ENCODE measurements at regions not wholly inside any gene's neighbourhood (a gene's known extent, or its start where the extent isn't known, plus 50 kb on each side); places are given as distances from the start of the nearest gene placed in this dataset.

GRCh38 chr1:193707271-193708021 lies 521.0 kb upstream of the B3GALT2 start:
- FAIRE-seq, result no peak
- no peak for DNase-seq (ENCODE audit: low spot score)

- DNase-seq (ENCODE audit: low spot score) (no peak), FAIRE-seq (no peak)
Observed at GRCh38 chr1:193706766-193707165, 520.4 kb upstream of the B3GALT2 start.

GRCh38 chr1:193705554-193705981 lies 519.2 kb upstream of the B3GALT2 start:
- DNase-seq (ENCODE audit: low spot score) (no peak), FAIRE-seq (no peak)

DNA sequence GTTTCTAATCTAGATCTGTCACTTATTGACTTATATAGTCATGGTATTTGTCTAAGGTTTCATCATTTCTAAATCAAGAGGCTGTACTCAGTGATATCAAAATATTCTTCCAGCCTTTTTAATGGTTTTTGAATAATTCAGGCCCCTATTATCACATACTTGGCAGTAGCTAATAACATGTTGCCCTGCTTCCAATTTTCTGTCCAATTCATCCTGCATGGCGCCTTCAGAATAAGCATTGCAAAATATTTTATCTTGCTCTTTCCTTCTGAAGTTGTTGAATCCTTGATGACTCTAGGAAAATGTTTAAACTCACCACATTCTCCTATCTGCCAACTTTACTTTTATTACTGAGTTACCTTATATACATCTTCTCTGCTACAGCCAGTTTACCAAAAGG lies 517.2 kb upstream of the B3GALT2 start:
- DNase-seq (ENCODE audit: low spot score) (no peak), FAIRE-seq (no peak)

GRCh38 chr1:193703121-193703520 lies 516.7 kb upstream of the B3GALT2 start:
- FAIRE-seq (no peak), DNase-seq (ENCODE audit: low spot score) (no peak)

DNA sequence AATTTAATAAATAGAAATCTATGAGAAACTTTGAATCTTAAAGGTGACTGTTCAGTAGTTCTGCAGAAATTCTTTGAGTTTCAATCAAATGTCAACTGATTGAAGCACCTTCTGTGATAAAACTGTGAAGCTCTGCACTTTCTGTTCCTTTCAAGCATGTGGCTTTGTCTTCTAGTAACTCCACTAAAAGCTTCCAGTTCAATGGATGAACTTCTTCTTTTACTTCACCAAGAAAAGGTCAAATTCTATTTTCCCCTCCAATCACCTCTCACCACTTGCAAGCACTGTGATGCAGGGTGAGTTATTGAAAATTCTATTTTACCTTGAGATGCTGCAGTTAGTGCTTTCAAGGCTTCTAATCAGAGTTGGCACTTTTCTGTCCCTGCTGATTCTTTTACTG lies 515.3 kb upstream of the B3GALT2 start:
- no peak for FAIRE-seq
- no peak for DNase-seq (ENCODE audit: low spot score)

GRCh38 chr1:193700710-193701355 lies 514.4 kb upstream of the B3GALT2 start:
- DNase-seq (ENCODE audit: low spot score) (peak; percentile 13), FAIRE-seq (no peak)

DNA sequence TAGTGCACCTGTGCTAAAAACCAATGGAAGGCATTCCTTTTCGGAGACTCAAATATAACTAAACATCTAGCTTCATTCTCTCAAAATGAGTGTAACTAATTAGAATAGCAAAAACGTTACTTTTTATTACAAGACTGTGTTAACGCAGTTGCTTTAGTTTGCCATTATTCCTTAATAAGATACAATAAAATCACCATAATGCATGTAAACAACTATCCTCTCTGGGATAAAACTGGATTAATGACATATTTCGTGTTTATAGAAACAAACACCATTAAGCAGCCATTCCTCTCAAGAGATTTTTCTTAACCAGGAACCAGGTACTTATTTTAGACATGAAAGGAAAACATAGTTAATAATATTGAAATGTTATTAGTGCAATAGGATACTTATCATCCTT lies 512.8 kb upstream of the B3GALT2 start:
- FAIRE-seq (no peak), DNase-seq (ENCODE audit: low spot score) (no peak)

DNA sequence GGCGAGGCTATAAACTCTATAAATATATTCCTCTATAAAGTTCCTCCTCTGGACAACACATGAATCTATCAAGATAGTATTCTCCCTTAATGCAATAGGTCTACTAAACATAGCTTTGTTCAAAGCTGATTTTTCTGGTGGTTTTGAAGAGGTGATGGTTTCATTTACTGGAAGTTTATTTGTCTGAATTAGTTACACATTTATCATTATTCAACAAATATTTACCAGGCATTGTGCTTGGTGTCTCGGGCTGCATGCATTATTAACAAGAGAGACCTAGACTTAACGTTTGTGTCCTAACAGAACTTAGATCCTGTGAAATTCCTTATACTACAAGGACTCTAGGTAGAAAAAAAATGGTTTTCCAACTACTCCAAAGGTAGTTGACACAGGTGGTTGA lies 511.4 kb upstream of the B3GALT2 start:
- FAIRE-seq (no peak), DNase-seq (ENCODE audit: low spot score) (no peak)

- DNase-seq (ENCODE audit: low spot score) (no peak), FAIRE-seq (no peak)
Observed at GRCh38 chr1:193697115-193697762, 510.8 kb upstream of the B3GALT2 start.

DNA sequence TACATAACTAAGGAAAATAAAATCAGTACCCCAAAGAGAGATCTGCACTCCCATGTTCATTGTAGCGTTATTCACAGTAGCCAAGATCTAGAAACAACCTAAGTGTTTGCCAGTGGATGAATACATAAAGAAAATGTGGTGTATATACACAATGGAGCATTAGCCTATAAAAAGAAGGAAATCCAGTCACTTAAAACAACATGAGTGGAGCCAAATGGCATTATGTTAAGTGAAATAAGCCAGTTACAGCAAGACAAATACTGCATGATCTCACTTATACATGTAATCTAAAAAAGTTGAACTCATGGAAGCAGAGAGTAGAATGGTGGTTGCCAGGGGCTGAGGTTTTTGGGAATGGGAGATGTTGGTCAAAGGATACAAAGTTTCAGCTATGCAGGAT lies 508.3 kb upstream of the B3GALT2 start:
- DNase-seq (ENCODE audit: low spot score) (no peak), FAIRE-seq (no peak)

DNA sequence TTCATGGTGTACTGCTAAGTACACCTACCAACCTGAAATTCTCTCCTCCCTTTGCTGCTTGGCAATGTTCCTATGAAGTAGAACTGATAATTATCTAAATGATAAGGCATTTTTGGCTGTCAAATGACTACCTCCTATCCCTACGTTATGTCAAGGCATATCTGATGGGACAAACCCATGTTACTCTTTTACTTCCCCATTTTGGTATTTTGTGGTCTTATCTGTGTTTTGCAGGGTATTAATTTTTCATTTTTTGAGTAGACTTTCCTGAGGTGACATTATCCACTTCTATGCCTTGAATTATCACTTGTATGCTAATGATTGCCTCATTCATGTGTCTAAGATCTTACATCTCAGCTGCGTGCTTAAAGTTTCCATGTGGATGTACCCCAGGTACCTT lies 499.6 kb upstream of the B3GALT2 start:
- DNase-seq (ENCODE audit: low spot score) (no peak), FAIRE-seq (no peak)

DNA sequence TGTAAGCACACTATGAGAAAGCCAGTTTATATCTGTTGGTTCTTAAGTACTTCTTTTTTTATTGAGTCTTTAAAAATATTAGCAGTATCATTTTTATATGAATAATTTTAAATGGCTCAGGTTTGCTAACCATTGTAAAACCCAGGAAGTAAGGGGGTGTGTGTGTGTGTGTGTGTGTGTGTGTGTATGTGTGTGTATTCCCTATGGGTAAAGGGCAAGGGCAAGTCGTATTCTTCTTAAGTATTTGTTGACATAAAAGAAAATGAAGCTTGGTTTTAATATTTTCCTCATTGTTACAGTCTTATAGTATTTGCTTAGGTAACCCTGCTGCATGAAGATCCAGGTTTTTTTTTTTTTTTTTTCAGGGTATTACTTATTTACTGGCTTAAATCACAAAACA lies 495.0 kb upstream of the B3GALT2 start:
- DNase-seq (ENCODE audit: low spot score) (no peak), FAIRE-seq (no peak)

- FAIRE-seq, result no peak
- no peak for DNase-seq (ENCODE audit: low spot score)
Observed at GRCh38 chr1:193680924-193681316, 494.5 kb upstream of the B3GALT2 start.

DNA sequence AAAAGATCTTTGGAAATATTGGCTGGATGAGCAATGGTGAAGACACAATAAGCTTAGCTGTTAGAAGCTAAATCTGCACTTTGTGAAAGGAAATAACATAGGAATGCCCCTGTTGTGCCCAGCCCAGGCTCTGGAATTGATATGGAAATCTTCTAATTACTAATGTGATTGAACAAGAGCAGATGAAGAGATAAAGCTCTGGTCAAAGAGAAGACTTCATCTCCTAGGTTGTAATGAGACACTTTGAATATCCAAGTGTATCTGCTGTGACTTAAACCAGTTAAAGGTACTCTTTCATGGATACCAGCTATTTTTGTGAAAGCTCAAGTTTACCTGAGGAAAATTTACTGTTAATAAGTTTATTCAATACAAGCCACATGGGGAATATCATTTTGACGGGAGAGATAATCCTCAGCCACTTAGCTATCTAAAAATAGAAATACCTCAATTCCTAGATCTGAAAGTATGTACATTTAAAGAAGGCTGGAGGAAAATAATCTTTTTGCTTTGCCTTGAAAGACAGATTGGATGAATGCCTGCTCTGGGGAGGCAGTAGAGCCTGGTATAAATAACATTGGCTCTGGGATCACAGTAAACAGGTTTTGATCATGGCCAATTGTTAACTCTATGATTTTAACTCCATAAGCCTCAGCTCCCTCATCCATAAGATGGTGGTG lies 494.0 kb upstream of the B3GALT2 start:
- FAIRE-seq, result no peak
- no peak for DNase-seq (ENCODE audit: low spot score)

DNA sequence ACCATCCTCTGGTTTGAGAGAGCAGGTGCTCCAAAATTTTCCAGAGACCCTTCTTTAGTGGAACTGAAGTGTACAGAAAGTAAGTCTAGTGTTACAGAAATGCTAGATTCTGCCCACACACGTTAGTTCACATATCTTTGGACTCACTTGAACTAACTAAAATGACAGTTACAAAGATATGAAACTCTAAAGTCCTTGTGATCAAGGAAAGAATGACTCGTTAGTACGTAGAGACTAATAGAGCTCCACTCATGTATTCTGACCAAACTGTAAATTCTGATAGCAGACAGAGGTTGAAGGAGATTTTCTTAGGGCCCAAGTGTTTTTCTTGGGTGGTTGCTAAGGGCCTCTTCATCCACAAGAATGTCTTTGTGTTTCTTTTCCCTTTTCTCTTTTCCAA lies 491.5 kb upstream of the B3GALT2 start:
- no peak for DNase-seq (ENCODE audit: low spot score)
- no peak for FAIRE-seq

GRCh38 chr1:193676996-193677549 lies 490.7 kb upstream of the B3GALT2 start:
- no peak for FAIRE-seq

GRCh38 chr1:193674292-193674944 lies 488.0 kb upstream of the B3GALT2 start:
- DNase-seq (ENCODE audit: low spot score), result no peak
- no peak for FAIRE-seq

More at GRCh38 chr1:193676996-193677549, 490.7 kb upstream of the B3GALT2 start:
- no peak for DNase-seq (ENCODE audit: low spot score)

DNA sequence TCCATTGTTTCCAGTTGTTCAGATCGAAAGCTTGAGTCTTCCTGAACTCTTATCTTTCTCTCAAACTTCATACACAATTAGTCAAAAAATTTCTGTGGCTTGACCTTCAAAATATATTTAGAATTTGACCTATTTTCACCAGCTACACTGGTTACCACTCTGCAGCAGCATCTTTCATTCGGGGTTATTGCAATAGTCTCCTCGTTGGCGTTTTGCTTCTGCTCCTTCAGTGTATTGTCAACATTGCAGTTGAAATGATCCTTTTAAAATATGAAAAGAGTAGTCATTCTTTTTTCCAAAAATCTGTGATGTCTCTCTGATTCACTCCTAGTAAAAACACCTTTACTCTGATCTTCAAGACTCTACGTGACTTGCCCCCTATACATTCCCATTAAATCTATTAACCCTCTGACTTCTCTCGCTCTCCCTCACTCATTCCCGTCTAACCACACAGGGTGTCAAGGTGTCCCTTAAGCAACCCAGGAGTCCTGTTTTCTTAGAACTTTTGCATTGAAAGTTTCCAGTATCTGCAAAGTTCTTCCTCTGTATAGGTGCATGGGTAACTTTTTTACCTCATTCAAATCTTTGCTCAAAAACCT lies 480.2 kb upstream of the B3GALT2 start:
- FAIRE-seq (no peak), DNase-seq (ENCODE audit: low spot score) (no peak)

- no peak for FAIRE-seq
- no peak for DNase-seq (ENCODE audit: low spot score)
Observed at GRCh38 chr1:193663965-193664364, 477.6 kb upstream of the B3GALT2 start.

GRCh38 chr1:193662030-193662429 lies 475.6 kb upstream of the B3GALT2 start:
- DNase-seq (ENCODE audit: low spot score) (no peak), FAIRE-seq (no peak)
